Keratinocyte (primary cell): ENCODE measurements at regions not wholly inside any gene's neighbourhood (a gene's known extent, or its start where the extent isn't known, plus 50 kb on each side); places are given as distances from the start of the nearest gene placed in this dataset.

Source experiments
- DNase-seq: peaks from one replicate; pipeline ENCODE4 v3.0.0-alpha.2; 2011; ENCODE audit warnings: low read depth, missing footprints, low spot score
- FAIRE-seq: peaks from 2 replicates; lab custom pipeline; 2011; peaks lifted over from hg19 to GRCh38; lab: Jason Lieb, UNC
- H2AFZ ChIP-seq: 2 replicates; pipeline ENCODE4 v1.6.0; 2012; ENCODE audit warnings: low read length, control low read depth, inconsistent platforms; ENCODE audit not compliant: control insufficient read depth
- H3K27ac ChIP-seq: 2 replicates; pipeline ENCODE4 v1.5.1; 2011; ENCODE audit warnings: low read length; ENCODE audit not compliant: control insufficient read depth, insufficient read depth
- H3K27me3 ChIP-seq: 3 replicates; pipeline ENCODE4 v1.6.0; 2011; ENCODE audit warnings: low read length; ENCODE audit not compliant: control insufficient read depth, insufficient read depth; ENCODE audit errors: extremely low read depth
- H3K36me3 ChIP-seq, 2 experiments: 2 replicates in 1 of 2; 3 replicates in 1 of 2; pipeline ENCODE4 v1.5.1; 2011; ENCODE audit warnings: low read length in 2 of 2, mild to moderate bottlenecking in 1 of 2; ENCODE audit not compliant: control insufficient read depth in 2 of 2, insufficient read depth in 2 of 2; ENCODE audit errors: extremely low read depth in 1 of 2
- H3K4me1 ChIP-seq: 3 replicates; pipeline ENCODE4 v1.5.1; 2011; ENCODE audit warnings: low read length; ENCODE audit not compliant: control insufficient read depth, insufficient read depth; ENCODE audit errors: extremely low read depth
- H3K4me2 ChIP-seq: 3 replicates; pipeline ENCODE4 v1.6.0; 2011; ENCODE audit warnings: low read depth, low read length; ENCODE audit not compliant: control insufficient read depth, insufficient read depth; ENCODE audit errors: extremely low read depth
- H3K4me3 ChIP-seq, 3 experiments: fragments of 200-600 bp in 1 of 3; sonication (generic) in 1 of 3; 2 replicates in 2 of 3; 3 replicates in 1 of 3; pipeline ENCODE4 v1.5.1; 2011 to 2016; ENCODE audit warnings: low read length in 3 of 3, mild to moderate bottlenecking in 3 of 3, control low read depth in 2 of 3, inconsistent platforms in 1 of 3, low read depth in 1 of 3, mixed read lengths in 1 of 3, mixed run types in 1 of 3, moderate library complexity in 1 of 3; ENCODE audit not compliant: control insufficient read depth in 2 of 3, insufficient read depth in 2 of 3; ENCODE audit errors: extremely low read depth in 1 of 3
- H3K79me2 ChIP-seq: 2 replicates; pipeline ENCODE4 v1.6.0; 2012; ENCODE audit warnings: low read length; ENCODE audit not compliant: control insufficient read depth, insufficient read depth
- H3K9ac ChIP-seq: 3 replicates; pipeline ENCODE4 v1.6.0; 2011; ENCODE audit warnings: low read length; ENCODE audit not compliant: control insufficient read depth, insufficient read depth; ENCODE audit errors: extremely low read depth
- H3K9me1 ChIP-seq: 3 replicates; pipeline ENCODE4 v1.6.0; 2011; ENCODE audit warnings: low read length; ENCODE audit not compliant: control insufficient read depth, insufficient read depth; ENCODE audit errors: extremely low read depth
- H3K9me3 ChIP-seq: 2 replicates; pipeline ENCODE4 v1.5.1; 2012; ENCODE audit warnings: low read depth, low read length; ENCODE audit not compliant: control insufficient read depth
- H4K20me1 ChIP-seq: 3 replicates; pipeline ENCODE4 v1.6.0; 2011; ENCODE audit warnings: low read length; ENCODE audit not compliant: control insufficient read depth, insufficient read depth; ENCODE audit errors: extremely low read depth
- EZH2 ChIP-seq: IDR thresholded peaks from one replicate; pipeline ENCODE4 v1.6.1; 2012; ENCODE audit warnings: inconsistent platforms, mild to moderate bottlenecking, low read length, moderate library complexity
- dilution Hi-C: fragments of 300-500 bp; cut with MboI; formaldehyde crosslinking; loops from one replicate; pipeline ENCODE4 v1.7.0; 2020; ENCODE audit warnings: low sequenced_read_pairs; ENCODE audit not compliant: extremely low pct_ligation_motif_present
- TF ChIP-seq, protein P1 (sequence below), 3 experiments: IDR thresholded peaks in 1 of 3; conservative IDR thresholded peaks in 1 of 3; optimal IDR thresholded peaks in 1 of 3; 2 replicates in 2 of 3; 3 replicates in 1 of 3; pipeline versions ENCODE3 to v1.5.1; 2011; ENCODE audit warnings: low read length in 3 of 3, mild to moderate bottlenecking in 3 of 3, moderate library complexity in 2 of 3, control low read depth in 1 of 3, inconsistent platforms in 1 of 3; ENCODE audit not compliant: insufficient read depth in 2 of 3; ENCODE audit errors: extremely low read depth in 1 of 3

DNA sequence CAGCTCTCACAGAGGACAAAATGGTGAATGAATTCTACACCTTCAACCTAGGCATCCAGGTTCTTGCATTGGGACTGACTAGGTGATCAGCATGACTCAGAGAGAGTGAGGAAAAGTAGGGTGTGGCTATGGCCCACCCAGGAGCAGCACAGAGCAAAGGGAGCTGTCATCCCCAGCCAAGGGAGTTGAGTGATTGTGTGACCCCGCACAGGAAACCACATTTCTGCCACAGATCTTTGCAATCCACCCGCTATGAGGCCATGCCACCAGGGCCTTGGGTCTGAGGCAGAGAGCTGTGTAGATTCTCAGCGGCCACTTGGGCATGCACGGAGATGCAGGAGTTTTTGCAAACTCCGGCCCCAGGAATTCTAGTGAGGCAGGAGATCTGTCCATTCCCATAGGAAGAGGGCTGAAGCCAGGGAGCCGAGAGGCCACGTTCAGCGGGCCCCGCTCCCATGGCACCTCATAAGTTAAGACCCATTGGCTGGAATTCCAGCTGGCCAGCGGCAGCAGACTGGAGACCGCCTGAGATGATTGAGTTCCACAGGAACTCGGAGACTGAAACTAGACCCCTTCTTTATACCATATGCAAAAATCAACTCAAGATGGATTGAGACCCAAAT is 75.9 kb downstream of the NAA11 start:
- DNase-seq: no peak
- Histone ChIP-seq H3K27ac (no peak overlapping the region), H2AFZ (no peak overlapping the region), H3K4me2 (no peak overlapping the region), H3K9ac (no peak overlapping the region), H3K36me3 (no peaks in the 10 kb centered on the region), H3K27me3 (no peaks in the 10 kb centered on the region), H3K4me3 (no peak overlapping the region), H3K79me2 (no peaks in the 10 kb centered on the region), H4K20me1 (no peaks in the 10 kb centered on the region), H3K9me1 (no peaks in the 10 kb centered on the region), H3K4me1 (no peaks in the 10 kb centered on the region), H3K9me3 (no peaks in the 10 kb centered on the region)
- dilution Hi-C loops: no loop called here
- FAIRE-seq: no peak
- no peak for TF ChIP-seq EZH2
- TF ChIP-seq, protein P1, sequence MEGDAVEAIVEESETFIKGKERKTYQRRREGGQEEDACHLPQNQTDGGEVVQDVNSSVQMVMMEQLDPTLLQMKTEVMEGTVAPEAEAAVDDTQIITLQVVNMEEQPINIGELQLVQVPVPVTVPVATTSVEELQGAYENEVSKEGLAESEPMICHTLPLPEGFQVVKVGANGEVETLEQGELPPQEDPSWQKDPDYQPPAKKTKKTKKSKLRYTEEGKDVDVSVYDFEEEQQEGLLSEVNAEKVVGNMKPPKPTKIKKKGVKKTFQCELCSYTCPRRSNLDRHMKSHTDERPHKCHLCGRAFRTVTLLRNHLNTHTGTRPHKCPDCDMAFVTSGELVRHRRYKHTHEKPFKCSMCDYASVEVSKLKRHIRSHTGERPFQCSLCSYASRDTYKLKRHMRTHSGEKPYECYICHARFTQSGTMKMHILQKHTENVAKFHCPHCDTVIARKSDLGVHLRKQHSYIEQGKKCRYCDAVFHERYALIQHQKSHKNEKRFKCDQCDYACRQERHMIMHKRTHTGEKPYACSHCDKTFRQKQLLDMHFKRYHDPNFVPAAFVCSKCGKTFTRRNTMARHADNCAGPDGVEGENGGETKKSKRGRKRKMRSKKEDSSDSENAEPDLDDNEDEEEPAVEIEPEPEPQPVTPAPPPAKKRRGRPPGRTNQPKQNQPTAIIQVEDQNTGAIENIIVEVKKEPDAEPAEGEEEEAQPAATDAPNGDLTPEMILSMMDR (optimal IDR thresholded peaks at IDR 0.05 in 1 of 3, IDR thresholded peaks at IDR 0.05 in 1 of 3, conservative IDR thresholded peaks at IDR 0.05 in 1 of 3; ENCODE audit: extremely low read depth in 1 of 3, insufficient read depth in 2 of 3, low read length in 3 of 3): no peak

DNA sequence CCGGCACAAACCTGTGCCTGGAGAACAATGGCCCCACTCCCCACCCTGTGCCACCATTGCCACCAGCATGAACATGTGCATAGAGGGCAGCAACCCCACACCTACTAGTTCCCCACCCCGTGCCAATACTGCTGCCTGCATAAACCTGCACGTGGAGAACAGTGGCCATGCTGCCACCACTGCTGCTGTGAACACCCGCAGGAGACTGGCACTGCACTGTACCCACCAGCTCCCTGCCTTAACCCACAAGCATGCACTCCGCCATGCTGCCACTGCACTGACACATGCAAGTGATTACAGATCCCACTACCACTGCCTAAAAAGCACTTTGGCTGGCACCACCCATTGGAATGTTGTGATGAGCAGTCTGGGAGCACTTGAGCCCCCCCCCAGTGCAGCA is 77.3 kb downstream of the NAA11 start:
- Histone ChIP-seq H3K4me1 (no peaks in the 10 kb centered on the region), H4K20me1 (no peaks in the 10 kb centered on the region), H3K79me2 (no peaks in the 10 kb centered on the region), H3K4me2 (no peak overlapping the region), H3K27ac (no peak overlapping the region), H3K36me3 (no peaks in the 10 kb centered on the region), H3K27me3 (no peaks in the 10 kb centered on the region), H3K9ac (no peak overlapping the region), H3K9me1 (no peaks in the 10 kb centered on the region), H2AFZ (no peak overlapping the region), H3K9me3 (no peaks in the 10 kb centered on the region), H3K4me3 (no peak overlapping the region)
- DNase-seq (no peak), FAIRE-seq (no peak)
- dilution Hi-C loops: no loop called here
- TF ChIP-seq, protein P1 (optimal IDR thresholded peaks at IDR 0.05 in 1 of 3, IDR thresholded peaks at IDR 0.05 in 1 of 3, conservative IDR thresholded peaks at IDR 0.05 in 1 of 3; ENCODE audit: extremely low read depth in 1 of 3, insufficient read depth in 2 of 3, low read length in 3 of 3): no peak
- TF ChIP-seq EZH2: no peak
